MM.1S (cell line): ENCODE measurements at regions not wholly inside any gene's neighbourhood (a gene's known extent, or its start where the extent isn't known, plus 50 kb on each side); places are given as distances from the start of the nearest gene placed in this dataset.
A peak's percentile ranks its signal among the peaks of the same experiment; 100 is the strongest.

Source experiments
- DNase-seq: peaks from one replicate; pipeline ENCODE4 v3.0.0-alpha.2; 2015
- H2AFZ ChIP-seq: fragments of 300-600 bp; sonication (generic); 2 replicates; pipeline ENCODE4 v1.6.0; 2016; ENCODE audit warnings: antibody characterized with exemption, low read length
- H3F3A ChIP-seq: fragments of 300-600 bp; sonication (generic); 2 replicates; pipeline ENCODE4 v1.6.1; 2016; ENCODE audit warnings: mild to moderate bottlenecking, antibody characterized with exemption, low read length, moderate library complexity, mixed read lengths; ENCODE audit not compliant: insufficient read depth
- H3K27ac ChIP-seq: fragments of 300-600 bp; sonication (generic); 2 replicates; pipeline ENCODE4 v1.5.1; 2016; ENCODE audit warnings: mild to moderate bottlenecking, low read length
- H3K27me3 ChIP-seq: fragments of 300-600 bp; sonication (generic); replicated peaks from 2 replicates; pipeline ENCODE4 v1.6.0; 2016; ENCODE audit warnings: low read length; ENCODE audit not compliant: insufficient read depth
- H3K36me3 ChIP-seq: fragments of 300-600 bp; sonication (generic); replicated peaks from 2 replicates; pipeline ENCODE4 v1.6.1; 2016; ENCODE audit warnings: mild to moderate bottlenecking, low read length, mixed read lengths; ENCODE audit not compliant: insufficient read depth
- H3K4me1 ChIP-seq: fragments of 300-600 bp; sonication (generic); 2 replicates; pipeline ENCODE4 v1.6.1; 2016; ENCODE audit warnings: low read length, mixed read lengths
- H3K4me2 ChIP-seq: fragments of 300-600 bp; sonication (generic); 2 replicates; pipeline ENCODE4 v1.6.0; 2016; ENCODE audit warnings: low read depth, low read length
- H3K4me3 ChIP-seq: fragments of 300-600 bp; sonication (generic); 2 replicates; pipeline ENCODE4 v1.5.1; 2016; ENCODE audit warnings: low read length, mixed read lengths
- H3K79me2 ChIP-seq: fragments of 300-600 bp; sonication (generic); 2 replicates; pipeline ENCODE4 v1.6.1; 2016; ENCODE audit warnings: mixed run types, low read length, mixed read lengths
- H3K9ac ChIP-seq: fragments of 300-600 bp; sonication (generic); 2 replicates; pipeline ENCODE4 v1.6.1; 2016; ENCODE audit warnings: low read length, mixed read lengths
- H3K9me2 ChIP-seq: fragments of 300-600 bp; sonication (generic); replicated peaks from 2 replicates; pipeline ENCODE4 v1.6.1; 2016; ENCODE audit warnings: mild to moderate bottlenecking, low read length, mixed read lengths; ENCODE audit not compliant: insufficient read depth
- H3K9me3 ChIP-seq: fragments of 300-600 bp; sonication (generic); replicated peaks from 2 replicates; pipeline ENCODE4 v1.6.1; 2016; ENCODE audit warnings: mild to moderate bottlenecking, low read length, mixed read lengths; ENCODE audit not compliant: insufficient read depth
- H4K20me1 ChIP-seq: fragments of 300-600 bp; sonication (generic); 2 replicates; pipeline ENCODE4 v1.6.1; 2016; ENCODE audit warnings: mild to moderate bottlenecking, low read length, moderate library complexity, mixed read lengths; ENCODE audit not compliant: insufficient read depth
- EZH2 ChIP-seq: fragments of 300-600 bp; sonication (generic); optimal IDR thresholded peaks from 2 replicates; pipeline ENCODE3; 2017; ENCODE audit warnings: low read depth, mild to moderate bottlenecking, antibody characterized with exemption, low read length, mixed read lengths
- EZH2phosphoT487 ChIP-seq: fragments of 300-600 bp; sonication (generic); IDR thresholded peaks from 2 replicates; pipeline ENCODE4 v1.6.1; 2018; ENCODE audit warnings: antibody characterized with exemption, low read length
- TF ChIP-seq, protein P1 (sequence below): fragments of 300-600 bp; sonication (generic); IDR thresholded peaks from 2 replicates; pipeline ENCODE4 v1.5.1; 2016; ENCODE audit warnings: antibody characterized with exemption, low read length, mixed read lengths

DNA sequence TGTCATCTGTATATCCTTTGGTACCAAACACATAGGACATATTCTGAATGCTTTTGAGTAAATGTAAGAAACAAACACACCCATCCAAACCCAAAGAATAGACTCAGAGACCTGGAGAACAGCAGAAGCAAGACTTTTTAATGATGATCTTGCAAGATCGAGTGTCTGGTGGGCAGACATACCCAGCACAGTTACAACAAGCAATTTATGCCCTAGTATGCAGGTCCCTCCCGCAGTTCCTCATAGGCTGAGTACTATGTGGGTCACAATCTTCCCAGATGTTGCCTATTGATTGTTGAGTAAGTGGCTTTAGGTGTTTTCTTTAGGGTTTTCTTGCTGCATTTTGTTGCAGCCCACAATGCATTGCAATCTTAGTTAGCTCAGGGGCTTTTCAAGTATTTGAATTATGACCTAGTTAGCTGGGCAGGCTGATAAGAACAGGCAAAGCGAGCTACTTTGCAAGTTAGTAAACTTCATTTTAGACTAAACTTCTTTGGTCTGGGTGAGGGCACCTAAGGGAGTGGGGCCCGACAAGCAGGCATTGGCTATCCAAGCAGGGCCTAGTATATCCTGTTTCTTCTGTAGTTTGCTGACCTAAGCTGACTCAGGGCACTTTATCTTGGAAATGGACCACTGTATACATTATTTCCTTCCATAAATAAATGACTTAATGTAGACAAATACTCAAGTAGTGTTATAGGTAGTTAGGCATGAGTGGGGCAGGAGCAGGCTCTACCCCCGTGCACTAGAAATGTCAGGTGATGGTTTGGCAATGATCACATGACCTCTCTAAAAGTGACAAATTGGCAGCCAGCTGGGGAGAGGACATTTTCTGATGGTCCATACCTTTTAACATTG, 87.3 kb upstream of the LIPC start:
- H3K4me2 ChIP-seq: no peak overlapping the region

DNA sequence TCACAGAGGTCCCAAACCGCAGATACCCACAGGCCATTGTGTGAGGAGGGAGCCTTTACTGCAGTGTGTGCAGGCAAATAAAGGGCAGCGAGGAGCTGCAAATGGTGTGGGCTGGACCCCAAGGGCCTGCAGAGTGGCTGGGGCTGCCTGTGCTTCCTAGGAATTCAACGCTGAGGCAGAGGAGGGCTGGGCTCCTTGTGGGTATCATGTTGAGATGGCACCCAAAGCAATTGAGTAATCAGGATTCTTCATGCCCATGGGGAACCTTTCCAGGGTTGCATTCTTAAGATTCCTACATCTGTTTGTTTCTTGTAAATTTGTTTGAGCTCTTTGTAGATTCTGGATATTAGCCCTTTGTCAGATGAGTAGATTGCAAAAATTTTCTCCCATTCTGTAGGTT, 85.4 kb upstream of the LIPC start:
- H3F3A ChIP-seq: no peaks in the 10 kb centered on the region
- H3K36me3 ChIP-seq: no peaks in the 10 kb centered on the region
- no peak overlapping the region for H3K27ac ChIP-seq
- no peak overlapping the region for H3K9ac ChIP-seq
- H3K79me2 ChIP-seq: no peaks in the 10 kb centered on the region
- TF ChIP-seq, protein P1, sequence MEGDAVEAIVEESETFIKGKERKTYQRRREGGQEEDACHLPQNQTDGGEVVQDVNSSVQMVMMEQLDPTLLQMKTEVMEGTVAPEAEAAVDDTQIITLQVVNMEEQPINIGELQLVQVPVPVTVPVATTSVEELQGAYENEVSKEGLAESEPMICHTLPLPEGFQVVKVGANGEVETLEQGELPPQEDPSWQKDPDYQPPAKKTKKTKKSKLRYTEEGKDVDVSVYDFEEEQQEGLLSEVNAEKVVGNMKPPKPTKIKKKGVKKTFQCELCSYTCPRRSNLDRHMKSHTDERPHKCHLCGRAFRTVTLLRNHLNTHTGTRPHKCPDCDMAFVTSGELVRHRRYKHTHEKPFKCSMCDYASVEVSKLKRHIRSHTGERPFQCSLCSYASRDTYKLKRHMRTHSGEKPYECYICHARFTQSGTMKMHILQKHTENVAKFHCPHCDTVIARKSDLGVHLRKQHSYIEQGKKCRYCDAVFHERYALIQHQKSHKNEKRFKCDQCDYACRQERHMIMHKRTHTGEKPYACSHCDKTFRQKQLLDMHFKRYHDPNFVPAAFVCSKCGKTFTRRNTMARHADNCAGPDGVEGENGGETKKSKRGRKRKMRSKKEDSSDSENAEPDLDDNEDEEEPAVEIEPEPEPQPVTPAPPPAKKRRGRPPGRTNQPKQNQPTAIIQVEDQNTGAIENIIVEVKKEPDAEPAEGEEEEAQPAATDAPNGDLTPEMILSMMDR: no peak
- TF ChIP-seq EZH2phosphoT487 (no peak), EZH2 (no peak)
- no peak overlapping the region for H2AFZ ChIP-seq
- no peak overlapping the region for H3K4me2 ChIP-seq
- no peak for DNase-seq
- no peaks in the 10 kb centered on the region for H3K9me3 ChIP-seq
- H3K27me3 ChIP-seq: no peaks in the 10 kb centered on the region
- H4K20me1 ChIP-seq: no peaks in the 10 kb centered on the region
- no peaks in the 10 kb centered on the region for H3K9me2 ChIP-seq
- H3K4me1 ChIP-seq: peaks cover 7% of the 10 kb centered on the region
- H3K4me3 ChIP-seq: no peak overlapping the region

More for the DNA sequence above, 87.3 kb upstream of the LIPC start:
- Histone ChIP-seq H3K79me2 (no peaks in the 10 kb centered on the region), H3K9ac (no peak overlapping the region), H3K27ac (no peak overlapping the region), H3K9me3 (no peaks in the 10 kb centered on the region), H3K27me3 (no peaks in the 10 kb centered on the region), H2AFZ (no peak overlapping the region), H3K36me3 (no peaks in the 10 kb centered on the region), H4K20me1 (no peaks in the 10 kb centered on the region), H3K4me3 (no peak overlapping the region), H3K4me1 (peaks cover 7% of the 10 kb centered on the region), H3K9me2 (no peaks in the 10 kb centered on the region), H3F3A (no peaks in the 10 kb centered on the region)
- TF ChIP-seq EZH2phosphoT487 (no peak), EZH2 (no peak)
- TF ChIP-seq, protein P1: no peak
- DNase-seq: no peak

DNA sequence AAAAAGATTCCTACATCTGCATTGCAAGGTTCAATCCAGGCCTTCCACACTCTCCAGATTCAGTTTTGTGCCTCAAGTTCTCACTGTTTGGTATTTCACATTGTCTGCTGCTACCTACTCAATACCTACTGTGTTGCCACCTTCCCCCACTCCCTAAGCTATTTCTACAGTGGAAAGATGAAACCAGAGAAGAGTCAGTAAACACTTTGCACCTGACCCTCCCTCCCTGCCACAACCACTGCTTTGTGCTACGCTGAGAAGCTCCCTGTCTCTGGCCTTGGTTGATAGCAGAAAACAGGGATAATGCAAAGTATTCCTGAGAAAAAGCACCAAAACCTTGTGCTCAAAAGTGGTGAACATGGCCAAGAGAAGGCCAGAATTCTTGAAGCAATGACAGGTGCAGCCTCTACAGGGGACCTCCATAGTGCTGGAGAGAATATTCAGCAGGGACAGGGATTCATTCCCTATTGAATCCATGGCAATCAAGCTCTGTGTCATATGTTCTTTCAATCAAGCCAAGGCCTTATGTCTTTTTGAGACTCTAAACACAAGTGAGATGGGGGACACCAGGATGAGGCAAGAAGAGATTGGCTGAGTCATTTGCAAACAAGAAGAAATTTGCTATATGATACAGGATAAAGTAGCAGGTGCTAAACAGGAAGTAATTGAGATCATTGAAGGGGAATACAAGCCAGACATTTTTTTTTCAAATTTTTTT, 83.5 kb upstream of the LIPC start:
- H4K20me1 ChIP-seq: no peaks in the 10 kb centered on the region
- H3K4me1 ChIP-seq: peaks cover 7% of the 10 kb centered on the region
- H3K79me2 ChIP-seq: no peaks in the 10 kb centered on the region
- H2AFZ ChIP-seq: peak overlapping the region; percentile 42; the same call in 1 of the 2 replicates
- H3K27me3 ChIP-seq: no peaks in the 10 kb centered on the region
- no peaks in the 10 kb centered on the region for H3K9me3 ChIP-seq
- H3K9ac ChIP-seq: no peak overlapping the region
- peak overlapping the region; percentile 6; the same call in 1 of the 2 replicates for H3K4me2 ChIP-seq
- TF ChIP-seq EZH2phosphoT487 (no peak), EZH2 (no peak)
- TF ChIP-seq, protein P1: no peak
- no peak overlapping the region for H3K27ac ChIP-seq
- DNase-seq: peak; percentile 16
- no peaks in the 10 kb centered on the region for H3K36me3 ChIP-seq
- no peak overlapping the region for H3K4me3 ChIP-seq
- no peaks in the 10 kb centered on the region for H3K9me2 ChIP-seq
- H3F3A ChIP-seq: no peaks in the 10 kb centered on the region
